Stimulated activated CD8-positive, alpha-beta memory T cell treated with anti-CD3 and anti-CD28 coated beads, Interleukin-7, amount 100 ng/mL, for 48 hours (primary cell): ENCODE measurements at regions not wholly inside any gene's neighbourhood (a gene's known extent, or its start where the extent isn't known, plus 50 kb on each side); places are given as distances from the start of the nearest gene placed in this dataset.
"Not testable (repeated sequence)": the region's sequence is repeated elsewhere in the genome, so short reads cannot be mapped to it uniquely, and the experiment has no call there.

ENCODE experiments used
- DNase-seq, 2 donors: peaks; one replicate each; pipeline ENCODE4 v3.0.0-alpha.2; 2020; ENCODE audit warnings: low read depth in 1 of 2; ENCODE audit errors: extremely low read depth in 1 of 2

GRCh38 chr18:46224181-46224775 lies 120.1 kb downstream of the HAUS1 start:
- no peak for DNase-seq

GRCh38 chr18:46226461-46226860 lies 122.3 kb downstream of the HAUS1 start:
- DNase-seq, result no peak

GRCh38 chr18:46229641-46230040 lies 125.5 kb downstream of the HAUS1 start:
- not testable (repeated sequence) for DNase-seq

GRCh38 chr18:46236156-46236555 lies 132.0 kb downstream of the HAUS1 start:
- DNase-seq, result no peak

GRCh38 chr18:46237891-46238290 lies 133.7 kb downstream of the HAUS1 start:
- no peak for DNase-seq

GRCh38 chr18:46239549-46239948 lies 135.4 kb downstream of the HAUS1 start:
- DNase-seq, result no peak

DNA sequence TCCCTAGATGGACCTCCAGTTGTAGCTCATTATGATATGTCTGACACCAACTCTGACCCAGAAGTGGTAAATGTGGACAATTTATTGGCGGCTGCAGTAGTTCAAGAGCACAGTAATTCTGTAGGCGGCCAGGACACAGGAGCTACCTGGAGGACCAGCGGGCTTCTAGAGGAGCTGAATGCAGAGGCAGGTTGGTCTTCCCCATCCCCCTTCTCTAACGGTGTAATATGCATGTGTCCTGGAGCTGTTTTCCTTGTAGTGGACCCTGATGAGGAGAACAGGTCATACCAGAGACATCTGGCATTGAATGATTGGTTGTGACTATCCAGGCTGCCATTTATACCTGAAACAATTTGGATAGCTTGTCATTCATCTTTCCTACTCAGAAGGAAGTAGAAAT lies 135.8 kb downstream of the HAUS1 start:
- no peak for DNase-seq

DNA sequence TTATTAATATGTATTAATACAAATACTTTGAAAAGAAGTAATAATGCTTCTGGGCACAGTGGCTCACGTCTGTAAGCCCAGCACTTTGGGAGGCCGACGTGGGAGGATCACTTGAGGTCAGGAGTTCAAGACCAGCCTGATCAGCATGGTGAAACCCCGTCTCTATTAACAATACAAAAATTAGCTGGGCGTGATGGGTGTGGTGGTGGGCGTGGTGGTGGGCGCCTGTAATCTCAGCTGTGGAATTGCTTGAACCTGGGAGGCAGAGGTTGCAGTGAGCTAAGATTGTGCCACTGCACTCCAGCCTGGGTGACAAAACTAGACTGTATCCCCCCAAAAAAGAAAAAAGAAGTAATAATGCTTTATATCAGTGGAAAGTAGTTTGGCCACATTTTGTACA lies 137.2 kb downstream of the HAUS1 start:
- not testable (repeated sequence) for DNase-seq

GRCh38 chr18:46242183-46242582 lies 138.0 kb downstream of the HAUS1 start:
- DNase-seq, result no peak

- DNase-seq, result no peak
These were observed 138.9 kb downstream of the HAUS1 start for GRCh38 chr18:46243095-46243494.

DNA sequence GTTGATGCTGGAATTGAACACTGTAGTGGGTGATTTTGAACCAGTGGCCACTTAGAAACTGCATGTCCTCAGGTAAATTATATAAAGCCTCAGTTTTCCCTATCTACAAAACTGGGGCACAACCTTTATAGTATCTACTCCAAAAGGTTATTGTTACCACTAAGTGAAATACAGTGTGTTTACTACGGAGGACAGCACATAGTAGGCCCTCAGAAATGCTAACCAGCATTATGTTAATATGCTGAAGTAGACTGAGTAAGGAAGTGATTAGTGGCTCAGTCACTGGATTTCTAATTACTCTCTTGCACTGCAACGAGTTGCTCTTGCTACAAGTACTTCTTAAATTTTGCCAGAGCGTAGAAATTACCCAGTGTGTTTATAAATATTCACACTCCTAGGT lies 139.5 kb downstream of the HAUS1 start:
- no peak for DNase-seq

GRCh38 chr18:46246101-46246500 lies 141.9 kb downstream of the HAUS1 start:
- no peak for DNase-seq

DNA sequence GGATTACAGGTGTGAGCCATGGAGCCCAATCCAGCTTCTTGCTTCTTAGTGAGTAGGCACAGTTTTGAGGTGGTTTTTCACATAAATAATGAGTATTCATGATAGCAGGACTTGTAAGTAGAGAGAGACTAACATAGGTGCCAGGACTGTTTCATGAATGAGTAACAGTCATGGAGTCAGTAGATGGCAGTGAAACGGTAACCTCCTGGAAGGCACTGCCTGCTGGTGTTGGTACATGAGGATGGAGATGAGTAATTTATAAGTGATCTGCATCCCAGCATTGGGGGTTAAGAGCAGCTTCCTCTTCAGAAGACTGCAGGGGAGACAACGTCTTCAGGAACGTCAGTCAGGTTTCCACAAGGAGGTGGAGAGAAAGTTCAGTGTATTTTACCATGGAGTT lies 143.8 kb downstream of the HAUS1 start:
- no peak for DNase-seq

DNA sequence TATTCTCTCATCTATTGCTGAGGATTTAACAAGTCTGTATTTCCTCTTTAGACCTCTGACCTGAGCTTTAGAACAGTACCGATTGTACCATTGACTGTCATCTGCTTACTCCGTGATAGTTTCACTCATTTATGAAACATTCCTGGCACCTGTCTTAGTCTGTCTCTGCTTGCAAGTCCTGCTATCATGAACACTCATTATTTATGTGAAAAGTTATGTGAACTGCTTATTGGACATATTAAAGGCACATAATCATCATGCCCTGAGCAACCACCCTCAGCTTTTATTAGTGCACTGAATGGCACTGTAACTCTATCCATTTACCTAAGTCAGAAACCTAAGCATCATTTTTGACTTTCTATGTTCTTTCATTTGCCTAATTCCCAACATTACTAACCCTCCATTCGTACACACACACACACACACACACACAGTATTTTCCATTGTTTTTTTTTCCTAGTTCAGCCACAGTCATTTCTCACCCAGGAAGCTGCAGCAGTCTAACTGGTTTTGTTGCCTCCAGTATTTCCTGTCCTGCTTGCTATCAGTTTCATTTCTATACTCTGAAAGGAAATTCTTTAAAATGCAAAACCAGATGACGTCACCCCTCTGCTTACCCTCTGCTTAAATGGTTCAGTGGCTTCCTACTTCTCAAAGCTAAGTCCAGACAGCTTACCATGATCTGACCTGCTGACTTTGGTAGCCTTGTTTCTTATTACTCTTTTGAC lies 146.1 kb downstream of the HAUS1 start:
- peak in 1 of 2 donors; percentile 35 for DNase-seq

- no peak for DNase-seq
These were observed 146.6 kb downstream of the HAUS1 start for GRCh38 chr18:46250812-46251173.

GRCh38 chr18:46252759-46253158 lies 148.6 kb downstream of the HAUS1 start:
- DNase-seq, result no peak

DNA sequence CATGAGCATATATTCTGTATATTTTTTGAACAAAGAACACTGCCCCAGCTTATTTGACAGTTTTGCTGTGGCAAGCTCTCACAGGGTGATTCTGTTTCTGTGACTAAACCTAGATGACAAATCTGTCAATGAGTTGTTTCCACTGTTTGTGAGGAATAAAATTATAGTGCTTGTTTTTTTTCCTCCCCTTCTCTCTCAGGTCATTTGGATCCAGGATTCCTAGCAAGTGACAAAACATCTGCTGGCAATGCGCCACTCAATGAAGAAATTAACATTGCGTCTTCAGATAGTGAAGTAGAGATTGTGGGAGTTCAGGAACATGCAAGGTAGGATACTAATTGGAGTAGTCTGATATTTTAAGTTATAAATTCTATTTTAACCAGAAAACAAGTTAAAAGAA lies 149.3 kb downstream of the HAUS1 start:
- DNase-seq, result no peak

DNA sequence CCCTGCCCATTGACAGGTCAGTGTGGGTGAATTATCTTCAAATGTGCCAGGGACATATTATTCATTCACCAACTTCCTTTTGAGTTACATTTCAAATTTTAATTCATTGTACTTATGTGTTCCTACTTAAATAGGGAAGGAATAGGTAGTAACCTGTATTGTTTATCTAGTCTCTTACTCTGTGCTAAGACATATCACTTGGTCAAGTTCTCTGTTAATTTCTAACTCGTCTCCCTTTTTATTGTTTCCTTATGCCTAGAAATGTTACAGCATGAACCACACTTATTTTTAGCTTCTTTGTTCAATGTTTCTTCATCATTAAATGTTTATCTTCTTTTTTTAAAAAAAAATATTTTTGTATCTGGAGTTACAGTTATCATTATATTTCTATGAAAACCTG lies 151.9 kb downstream of the HAUS1 start:
- DNase-seq, result no peak

- no peak for DNase-seq
These were observed 153.2 kb downstream of the HAUS1 start for GRCh38 chr18:46257366-46257765.

DNA sequence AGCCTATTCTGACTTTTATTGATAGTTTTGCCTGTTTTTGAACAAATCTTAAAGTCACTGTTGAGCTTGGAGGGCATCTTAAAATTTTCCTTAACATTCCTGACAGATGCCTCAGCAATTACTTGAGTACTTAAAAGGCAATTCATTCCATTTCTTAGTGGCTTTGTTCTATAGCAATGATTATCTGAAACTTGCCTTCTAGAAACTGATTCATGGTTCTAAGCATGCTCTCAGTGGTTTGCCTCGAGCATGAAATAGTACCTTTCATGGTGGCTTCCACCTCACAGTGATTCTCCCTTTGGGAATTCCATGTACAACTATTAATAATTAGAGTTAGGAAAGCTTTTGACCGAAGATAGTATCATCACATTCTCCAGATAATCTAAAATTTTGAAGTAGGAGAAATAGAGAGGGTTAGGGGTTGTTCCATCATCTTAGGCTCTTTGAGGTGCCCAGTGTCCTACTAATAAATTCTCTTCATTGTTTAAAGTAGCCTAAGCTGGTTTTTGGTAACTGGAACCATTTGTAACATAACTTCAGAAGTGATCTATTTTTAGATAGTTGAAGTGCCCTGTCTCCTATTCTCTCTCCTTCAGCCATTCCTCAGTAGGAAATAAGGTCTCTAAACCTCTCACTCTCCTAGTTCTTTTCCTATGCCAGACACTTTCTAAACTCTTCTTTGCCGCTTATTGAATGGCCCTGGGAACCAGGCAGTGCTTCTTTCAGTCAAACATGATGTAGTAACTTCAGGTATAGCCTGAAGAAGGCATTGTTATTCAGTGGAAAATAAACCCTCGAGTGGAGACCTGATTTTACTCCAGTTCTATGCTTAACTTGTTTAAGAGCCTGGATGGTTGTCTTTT lies 156.1 kb downstream of the HAUS1 start:
- no peak for DNase-seq

DNA sequence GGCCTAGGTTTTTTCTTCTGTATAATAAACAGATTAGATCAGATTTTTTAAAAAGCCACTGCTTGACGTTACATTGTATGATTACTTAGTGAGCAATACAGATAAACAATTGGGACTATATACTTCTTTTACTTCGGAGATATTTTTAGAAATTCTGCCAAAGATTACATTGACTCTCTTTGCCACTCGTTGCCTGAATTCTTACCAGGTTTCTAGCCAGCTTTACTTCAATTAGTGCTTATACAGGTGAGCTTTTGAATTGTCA lies 156.6 kb downstream of the HAUS1 start:
- no peak for DNase-seq

- no peak for DNase-seq
These were observed 157.6 kb downstream of the HAUS1 start for GRCh38 chr18:46261799-46262198.
